ENCODE measurements at regions not wholly inside any gene's neighbourhood (a gene's known extent, or its start where the extent isn't known, plus 50 kb on each side); places are given as distances from the start of the nearest gene placed in this dataset.

DNA sequence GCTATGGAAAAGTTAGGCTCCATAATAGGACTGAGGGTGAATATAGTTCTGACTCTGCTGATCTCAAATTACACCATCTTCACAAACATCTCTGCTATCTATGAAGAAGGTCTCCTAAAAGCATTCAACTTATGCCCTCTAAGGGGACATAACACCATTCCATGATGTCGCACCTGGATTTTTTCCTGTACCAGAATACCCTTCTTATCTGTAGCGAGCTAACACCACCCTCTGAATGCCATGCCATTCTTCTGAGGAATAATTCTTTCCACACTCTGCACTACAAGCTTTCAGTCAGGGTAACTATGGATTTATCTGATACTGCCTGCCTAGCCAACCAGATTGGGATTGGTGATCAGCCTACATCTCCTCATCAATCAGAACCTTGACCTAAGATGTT lies 203.8 kb downstream of the PTPRC start:
- Histone ChIP-seq H3K27ac (no peak overlapping the region), H3K27me3 (no peaks in the 10 kb centered on the region), H3K9me3 (no peaks in the 10 kb centered on the region), H3K4me3 (no peak overlapping the region), H3K4me1 (no peaks in the 10 kb centered on the region), H3K36me3 (no peaks in the 10 kb centered on the region)
- TF ChIP-seq, protein P1, sequence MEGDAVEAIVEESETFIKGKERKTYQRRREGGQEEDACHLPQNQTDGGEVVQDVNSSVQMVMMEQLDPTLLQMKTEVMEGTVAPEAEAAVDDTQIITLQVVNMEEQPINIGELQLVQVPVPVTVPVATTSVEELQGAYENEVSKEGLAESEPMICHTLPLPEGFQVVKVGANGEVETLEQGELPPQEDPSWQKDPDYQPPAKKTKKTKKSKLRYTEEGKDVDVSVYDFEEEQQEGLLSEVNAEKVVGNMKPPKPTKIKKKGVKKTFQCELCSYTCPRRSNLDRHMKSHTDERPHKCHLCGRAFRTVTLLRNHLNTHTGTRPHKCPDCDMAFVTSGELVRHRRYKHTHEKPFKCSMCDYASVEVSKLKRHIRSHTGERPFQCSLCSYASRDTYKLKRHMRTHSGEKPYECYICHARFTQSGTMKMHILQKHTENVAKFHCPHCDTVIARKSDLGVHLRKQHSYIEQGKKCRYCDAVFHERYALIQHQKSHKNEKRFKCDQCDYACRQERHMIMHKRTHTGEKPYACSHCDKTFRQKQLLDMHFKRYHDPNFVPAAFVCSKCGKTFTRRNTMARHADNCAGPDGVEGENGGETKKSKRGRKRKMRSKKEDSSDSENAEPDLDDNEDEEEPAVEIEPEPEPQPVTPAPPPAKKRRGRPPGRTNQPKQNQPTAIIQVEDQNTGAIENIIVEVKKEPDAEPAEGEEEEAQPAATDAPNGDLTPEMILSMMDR (IDR thresholded peaks at IDR 0.05) = no peak
- no peak for TF ChIP-seq POLR2AphosphoS5 (IDR thresholded peaks at IDR 0.05; ENCODE audit: insufficient read depth in 1 of 2, low read depth in 1 of 2)
- no peak for TF ChIP-seq POLR2A (IDR thresholded peaks at IDR 0.05)
- DNase-seq (ENCODE audit: extremely low spot score in 2 of 2) = no peak
- intact Hi-C loops (cut with DNase I) = no loop called here

DNA sequence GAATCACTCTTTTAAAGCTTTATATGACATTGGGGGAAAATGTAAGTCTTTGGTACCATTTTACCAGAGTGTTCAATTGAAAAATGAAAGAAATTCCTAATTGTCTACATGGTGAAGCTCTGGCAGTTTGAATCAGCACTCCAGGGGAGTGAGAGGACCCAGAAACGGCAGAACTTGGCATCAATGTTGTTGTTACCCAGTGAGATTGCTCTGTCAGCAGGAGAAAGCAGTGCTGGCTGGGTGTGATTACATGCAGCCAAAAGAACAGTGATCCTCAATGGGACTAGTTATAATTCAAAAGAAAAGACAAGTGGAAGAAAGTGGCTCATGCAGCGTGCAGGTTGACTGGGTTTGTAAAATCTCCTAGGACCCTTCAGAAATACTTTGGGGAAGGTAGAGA lies 206.4 kb downstream of the PTPRC start:
- Histone ChIP-seq H3K36me3 (no peaks in the 10 kb centered on the region), H3K4me3 (no peak overlapping the region), H3K27ac (no peak overlapping the region), H3K9me3 (no peaks in the 10 kb centered on the region), H3K4me1 (no peaks in the 10 kb centered on the region), H3K27me3 (no peaks in the 10 kb centered on the region)
- intact Hi-C loops (cut with DNase I) = no loop called here
- TF ChIP-seq POLR2AphosphoS5 (IDR thresholded peaks at IDR 0.05; ENCODE audit: insufficient read depth in 1 of 2, low read depth in 1 of 2) (no peak), POLR2A (IDR thresholded peaks at IDR 0.05) (no peak)
- TF ChIP-seq, protein P1 (IDR thresholded peaks at IDR 0.05) = no peak
- DNase-seq (ENCODE audit: extremely low spot score in 2 of 2) = no peak

DNA sequence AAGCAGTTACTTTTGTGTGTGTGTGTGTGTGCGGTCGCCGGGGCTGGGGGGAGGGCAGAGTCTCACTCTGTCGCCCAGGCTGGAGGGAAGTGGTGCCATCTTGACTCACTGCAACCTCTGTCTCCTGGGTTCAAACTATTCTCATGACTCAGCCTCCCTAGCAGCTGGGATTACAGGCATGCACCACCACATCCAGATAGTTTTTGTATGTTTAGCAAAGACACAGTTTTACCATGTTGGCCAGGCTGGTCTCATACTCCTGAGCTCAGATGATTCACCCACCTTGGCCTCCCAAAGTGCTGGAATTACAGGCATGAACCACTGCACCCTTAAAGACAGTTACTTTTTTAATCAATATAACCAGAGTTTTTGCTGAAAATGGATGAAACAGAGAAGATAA lies 207.0 kb downstream of the PTPRC start:
- Histone ChIP-seq H3K36me3 (no peaks in the 10 kb centered on the region), H3K4me1 (no peaks in the 10 kb centered on the region), H3K27me3 (no peaks in the 10 kb centered on the region), H3K4me3 (no peak overlapping the region), H3K27ac (no peak overlapping the region), H3K9me3 (no peaks in the 10 kb centered on the region)
- TF ChIP-seq POLR2A (IDR thresholded peaks at IDR 0.05) (no peak), POLR2AphosphoS5 (IDR thresholded peaks at IDR 0.05; ENCODE audit: insufficient read depth in 1 of 2, low read depth in 1 of 2) (no peak)
- TF ChIP-seq, protein P1 (IDR thresholded peaks at IDR 0.05) = no peak
- no peak for DNase-seq (ENCODE audit: extremely low spot score in 2 of 2)
- intact Hi-C loops (cut with DNase I) = no loop called here

DNA sequence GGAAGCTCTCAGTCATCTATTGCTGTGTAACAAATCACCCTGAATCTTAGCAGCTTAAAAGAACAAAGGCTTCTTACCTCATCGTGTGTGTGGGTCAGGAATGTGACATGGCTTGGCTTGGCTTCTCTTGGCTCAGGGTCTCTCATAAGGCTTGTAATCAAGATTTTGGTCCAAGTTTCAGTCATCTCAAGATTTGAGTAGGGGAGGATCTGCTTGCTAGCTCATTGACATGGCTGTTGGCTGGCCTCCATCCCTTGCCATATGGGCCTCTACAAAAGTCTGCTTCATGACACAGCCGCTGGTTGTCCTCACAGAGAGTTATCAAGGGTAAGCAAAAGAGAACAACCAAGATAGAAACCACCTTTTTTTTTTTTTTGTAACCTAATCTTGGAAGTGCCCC lies 207.7 kb downstream of the PTPRC start:
- no peaks in the 10 kb centered on the region for H3K4me1 ChIP-seq
- DNase-seq (ENCODE audit: extremely low spot score in 2 of 2) = no peak
- H3K27ac ChIP-seq = no peak overlapping the region
- intact Hi-C loops (cut with DNase I) = no loop called here
- H3K27me3 ChIP-seq = no peaks in the 10 kb centered on the region
- H3K4me3 ChIP-seq = no peak overlapping the region
- no peaks in the 10 kb centered on the region for H3K36me3 ChIP-seq
- TF ChIP-seq POLR2A (IDR thresholded peaks at IDR 0.05) = no peak
- no peak for TF ChIP-seq POLR2AphosphoS5 (IDR thresholded peaks at IDR 0.05; ENCODE audit: insufficient read depth in 1 of 2, low read depth in 1 of 2)
- TF ChIP-seq, protein P1 (IDR thresholded peaks at IDR 0.05) = no peak
- no peaks in the 10 kb centered on the region for H3K9me3 ChIP-seq

DNA sequence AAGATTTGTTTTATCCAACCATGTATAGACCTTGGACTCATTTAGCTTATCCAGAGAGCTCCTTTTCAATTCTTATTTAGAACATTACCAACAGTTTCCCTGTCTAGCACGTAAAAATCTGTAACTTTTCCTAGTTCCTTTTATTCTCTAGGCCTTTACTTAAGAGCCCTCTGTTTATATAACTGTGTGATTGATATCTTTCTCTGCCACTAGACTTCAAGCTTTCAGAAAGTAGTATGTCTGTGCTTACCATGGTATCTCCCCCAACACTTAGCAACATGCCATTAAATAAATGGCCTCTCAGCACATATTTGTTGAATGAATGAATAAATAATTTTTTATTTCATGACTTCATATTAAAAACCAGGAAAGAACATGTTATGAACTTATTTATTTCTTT lies 209.4 kb downstream of the PTPRC start:
- no peaks in the 10 kb centered on the region for H3K27me3 ChIP-seq
- no peak overlapping the region for H3K4me3 ChIP-seq
- no peak for TF ChIP-seq POLR2A (IDR thresholded peaks at IDR 0.05)
- TF ChIP-seq, protein P1 (IDR thresholded peaks at IDR 0.05) = no peak
- no peaks in the 10 kb centered on the region for H3K4me1 ChIP-seq
- no peak for DNase-seq (ENCODE audit: extremely low spot score in 2 of 2)
- intact Hi-C loops (cut with DNase I) = no loop called here
- H3K36me3 ChIP-seq = no peaks in the 10 kb centered on the region
- H3K27ac ChIP-seq = no peak overlapping the region
- H3K9me3 ChIP-seq = no peaks in the 10 kb centered on the region

Measured in vagina (tissue), 2 donors.